ENCODE measurements at regions not wholly inside any gene's neighbourhood (a gene's known extent, or its start where the extent isn't known, plus 50 kb on each side); places are given as distances from the start of the nearest gene placed in this dataset.
A peak's percentile ranks its signal among the peaks of the same experiment; 100 is the strongest.

- Mint-ChIP-seq H3K27ac (no peak overlapping the region), H3K27me3 (peaks cover 18% of the 10 kb centered on the region), H3K9me3 (peaks cover 2% of the 10 kb centered on the region), H3K4me1 (no peaks in the 10 kb centered on the region), H3K36me3 (no peaks in the 10 kb centered on the region), H3K4me3 (no peak overlapping the region)
- no peak for ATAC-seq
Measured at GRCh38 chr20:16678779-16679178, 51.0 kb upstream of the SNRPB2 start.

GRCh38 chr20:16676891-16677290 is 52.9 kb upstream of the SNRPB2 start:
- H3K27me3 Mint-ChIP-seq = peaks cover 18% of the 10 kb centered on the region
- H3K9me3 Mint-ChIP-seq = peaks cover 2% of the 10 kb centered on the region
- H3K27ac Mint-ChIP-seq = no peak overlapping the region
- no peaks in the 10 kb centered on the region for H3K36me3 Mint-ChIP-seq
- no peak for ATAC-seq
- H3K4me1 Mint-ChIP-seq = no peaks in the 10 kb centered on the region
- H3K4me3 Mint-ChIP-seq = no peak overlapping the region

- no peaks in the 10 kb centered on the region for H3K4me1 Mint-ChIP-seq
- no peak overlapping the region for H3K27ac Mint-ChIP-seq
- no peak for ATAC-seq
Measured at GRCh38 chr20:16675001-16675564, 54.7 kb upstream of the SNRPB2 start.

GRCh38 chr20:16674243-16674642 is 55.6 kb upstream of the SNRPB2 start:
- H3K9me3 Mint-ChIP-seq = peaks cover 9% of the 10 kb centered on the region
- peaks cover 19% of the 10 kb centered on the region for H3K27me3 Mint-ChIP-seq
- no peak overlapping the region for H3K4me3 Mint-ChIP-seq
- no peaks in the 10 kb centered on the region for H3K4me1 Mint-ChIP-seq
- no peak for ATAC-seq
- no peak overlapping the region for H3K27ac Mint-ChIP-seq
- peaks cover 6% of the 10 kb centered on the region for H3K36me3 Mint-ChIP-seq

More at GRCh38 chr20:16675001-16675564, 54.7 kb upstream of the SNRPB2 start:
- peaks cover 2% of the 10 kb centered on the region for H3K9me3 Mint-ChIP-seq
- H3K27me3 Mint-ChIP-seq = peaks cover 18% of the 10 kb centered on the region
- no peak overlapping the region for H3K4me3 Mint-ChIP-seq
- no peaks in the 10 kb centered on the region for H3K36me3 Mint-ChIP-seq

GRCh38 chr20:16672299-16672698 is 57.5 kb upstream of the SNRPB2 start:
- ATAC-seq = no peak
- no peaks in the 10 kb centered on the region for H3K4me1 Mint-ChIP-seq
- H3K27ac Mint-ChIP-seq = no peak overlapping the region
- H3K9me3 Mint-ChIP-seq = peaks cover 10% of the 10 kb centered on the region
- H3K4me3 Mint-ChIP-seq = no peak overlapping the region
- peaks cover 6% of the 10 kb centered on the region for H3K36me3 Mint-ChIP-seq
- peaks cover 13% of the 10 kb centered on the region for H3K27me3 Mint-ChIP-seq

GRCh38 chr20:16671753-16672152 is 58.1 kb upstream of the SNRPB2 start:
- no peak overlapping the region for H3K4me3 Mint-ChIP-seq
- peaks cover 9% of the 10 kb centered on the region for H3K9me3 Mint-ChIP-seq
- peaks cover 6% of the 10 kb centered on the region for H3K36me3 Mint-ChIP-seq
- H3K27me3 Mint-ChIP-seq = peaks cover 13% of the 10 kb centered on the region
- no peaks in the 10 kb centered on the region for H3K4me1 Mint-ChIP-seq
- ATAC-seq = no peak
- H3K27ac Mint-ChIP-seq = no peak overlapping the region

- Mint-ChIP-seq H3K4me1 (no peaks in the 10 kb centered on the region), H3K9me3 (peaks cover 8% of the 10 kb centered on the region), H3K4me3 (no peak overlapping the region), H3K27me3 (peaks cover 32% of the 10 kb centered on the region), H3K27ac (no peak overlapping the region), H3K36me3 (peaks cover 6% of the 10 kb centered on the region)
- ATAC-seq = no peak
Measured at GRCh38 chr20:16666272-16666671, 63.6 kb upstream of the SNRPB2 start.

- H3K27me3 Mint-ChIP-seq = peaks cover 25% of the 10 kb centered on the region
- no peak overlapping the region for H3K4me3 Mint-ChIP-seq
- no peak overlapping the region for H3K27ac Mint-ChIP-seq
- no peaks in the 10 kb centered on the region for H3K36me3 Mint-ChIP-seq
- H3K9me3 Mint-ChIP-seq = no peaks in the 10 kb centered on the region
- peak; percentile 8 for ATAC-seq
- H3K4me1 Mint-ChIP-seq = no peaks in the 10 kb centered on the region
Measured at GRCh38 chr20:16664020-16664419, 65.8 kb upstream of the SNRPB2 start.

- Mint-ChIP-seq H3K36me3 (no peaks in the 10 kb centered on the region), H3K4me1 (no peaks in the 10 kb centered on the region), H3K27ac (no peak overlapping the region), H3K9me3 (peaks cover 1% of the 10 kb centered on the region), H3K27me3 (peaks cover 23% of the 10 kb centered on the region), H3K4me3 (no peak overlapping the region)
- ATAC-seq = no peak
Measured at GRCh38 chr20:16662467-16662866, 67.4 kb upstream of the SNRPB2 start.

GRCh38 chr20:16661756-16662155 is 68.1 kb upstream of the SNRPB2 start:
- Mint-ChIP-seq H3K4me1 (no peaks in the 10 kb centered on the region), H3K36me3 (no peaks in the 10 kb centered on the region), H3K4me3 (no peak overlapping the region), H3K27me3 (peaks cover 23% of the 10 kb centered on the region), H3K9me3 (peaks cover 5% of the 10 kb centered on the region), H3K27ac (no peak overlapping the region)
- no peak for ATAC-seq

- Mint-ChIP-seq H3K9me3 (peaks cover 5% of the 10 kb centered on the region), H3K36me3 (no peaks in the 10 kb centered on the region), H3K27me3 (peaks cover 14% of the 10 kb centered on the region), H3K4me3 (no peak overlapping the region), H3K4me1 (no peaks in the 10 kb centered on the region), H3K27ac (no peak overlapping the region)
- no peak for ATAC-seq
Measured at GRCh38 chr20:16654858-16655535, 74.8 kb upstream of the SNRPB2 start.

GRCh38 chr20:16653266-16653665 is 76.6 kb upstream of the SNRPB2 start:
- Mint-ChIP-seq H3K27ac (no peak overlapping the region), H3K4me3 (no peak overlapping the region), H3K4me1 (no peaks in the 10 kb centered on the region), H3K27me3 (peaks cover 22% of the 10 kb centered on the region), H3K9me3 (peaks cover 5% of the 10 kb centered on the region), H3K36me3 (no peaks in the 10 kb centered on the region)
- no peak for ATAC-seq

- Mint-ChIP-seq H3K36me3 (no peaks in the 10 kb centered on the region), H3K9me3 (no peaks in the 10 kb centered on the region), H3K4me3 (no peak overlapping the region), H3K27ac (no peak overlapping the region), H3K27me3 (peaks cover 31% of the 10 kb centered on the region), H3K4me1 (no peaks in the 10 kb centered on the region)
- ATAC-seq = no peak
Measured at GRCh38 chr20:16647875-16648597, 74.8 kb upstream of the KIF16B start.

GRCh38 chr20:16641511-16642023 is 68.3 kb upstream of the KIF16B start:
- Mint-ChIP-seq H3K36me3 (no peaks in the 10 kb centered on the region), H3K4me3 (no peak overlapping the region), H3K27ac (no peak overlapping the region), H3K4me1 (no peaks in the 10 kb centered on the region), H3K9me3 (no peaks in the 10 kb centered on the region), H3K27me3 (peaks cover 22% of the 10 kb centered on the region)
- no peak for ATAC-seq

- no peak overlapping the region for H3K4me3 Mint-ChIP-seq
- no peak for ATAC-seq
- H3K9me3 Mint-ChIP-seq = no peaks in the 10 kb centered on the region
Measured at GRCh38 chr20:16639027-16639941, 66.0 kb upstream of the KIF16B start.

More at GRCh38 chr20:16639027-16639941, 66.0 kb upstream of the KIF16B start:
- no peaks in the 10 kb centered on the region for H3K36me3 Mint-ChIP-seq
- H3K27ac Mint-ChIP-seq = no peak overlapping the region
- H3K4me1 Mint-ChIP-seq = no peaks in the 10 kb centered on the region
- peaks cover 28% of the 10 kb centered on the region for H3K27me3 Mint-ChIP-seq
